ENCODE measurements at regions not wholly inside any gene's neighbourhood (a gene's known extent, or its start where the extent isn't known, plus 50 kb on each side); places are given as distances from the start of the nearest gene placed in this dataset.

DNA sequence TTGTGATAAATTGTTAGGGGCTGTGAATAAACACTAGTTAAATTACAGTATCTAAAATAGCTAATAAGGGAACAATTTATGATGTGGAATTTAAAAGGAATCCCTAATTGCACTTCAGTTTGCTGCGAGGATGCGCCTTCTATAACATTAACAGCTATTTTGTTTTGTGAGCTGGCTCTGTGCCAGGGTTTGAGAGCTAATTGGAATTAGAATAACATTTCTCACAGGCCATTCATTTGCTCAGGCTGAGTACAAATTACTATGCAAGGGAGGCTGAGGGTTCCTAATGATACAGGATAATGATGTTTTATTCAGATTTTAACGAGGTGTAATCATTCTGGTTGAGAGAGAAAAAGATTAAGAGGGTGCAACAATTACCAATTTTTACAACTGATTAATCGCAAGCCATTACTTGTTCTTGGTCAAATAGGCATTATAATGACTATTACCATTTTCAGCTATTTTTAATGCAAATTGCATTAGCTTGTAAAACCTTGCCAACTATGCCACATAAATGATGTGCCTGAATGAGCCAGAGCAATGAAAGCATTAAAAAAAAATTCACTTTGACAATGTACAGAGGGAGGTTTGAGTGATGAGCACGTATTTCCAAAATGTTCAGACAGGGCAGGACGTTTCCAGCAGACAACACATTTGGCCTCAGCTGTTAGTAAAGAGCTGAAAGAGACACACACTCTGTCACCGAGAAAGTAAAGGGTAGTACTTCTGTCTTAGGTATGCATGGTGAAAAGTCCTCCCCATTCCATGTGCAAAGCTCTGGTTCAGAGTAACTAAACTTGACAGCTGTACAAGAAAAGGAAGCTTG is 576.5 kb downstream of the TLE1 start:
- DNase-seq (ENCODE audit: low spot score) = no peak
- H3K4me3 Mint-ChIP-seq (ENCODE audit: unreplicated experiment) = no peak overlapping the region
- H3K27ac Mint-ChIP-seq (ENCODE audit: unreplicated experiment) = no peak overlapping the region
- no peak for TF ChIP-seq CTCF (IDR thresholded peaks at IDR 0.05)
- H3K27me3 Mint-ChIP-seq (ENCODE audit: low read depth) = no peaks in the 10 kb centered on the region
- H3K36me3 Mint-ChIP-seq (ENCODE audit: low read depth) = no peaks in the 10 kb centered on the region
- H3K4me1 Mint-ChIP-seq (ENCODE audit: low read depth) = peaks cover 4% of the 10 kb centered on the region
- no peaks in the 10 kb centered on the region for H3K9me3 Mint-ChIP-seq (ENCODE audit: low read depth)

- TF ChIP-seq CTCF (IDR thresholded peaks at IDR 0.05) = no peak
- no peaks in the 10 kb centered on the region for H3K9me3 Mint-ChIP-seq (ENCODE audit: low read depth)
Observed at GRCh38 chr9:81108821-81109220, 580.5 kb downstream of the TLE1 start.

GRCh38 chr9:81108391-81108790 is 581.0 kb downstream of the TLE1 start:
- H3K27ac Mint-ChIP-seq (ENCODE audit: unreplicated experiment) = no peak overlapping the region
- no peaks in the 10 kb centered on the region for H3K36me3 Mint-ChIP-seq (ENCODE audit: low read depth)
- TF ChIP-seq CTCF (IDR thresholded peaks at IDR 0.05) = no peak
- no peaks in the 10 kb centered on the region for H3K4me1 Mint-ChIP-seq (ENCODE audit: low read depth)
- no peak overlapping the region for H3K4me3 Mint-ChIP-seq (ENCODE audit: unreplicated experiment)
- no peaks in the 10 kb centered on the region for H3K9me3 Mint-ChIP-seq (ENCODE audit: low read depth)
- DNase-seq (ENCODE audit: low spot score) = no peak
- H3K27me3 Mint-ChIP-seq (ENCODE audit: low read depth) = no peaks in the 10 kb centered on the region

More at GRCh38 chr9:81108821-81109220, 580.5 kb downstream of the TLE1 start:
- no peak overlapping the region for H3K27ac Mint-ChIP-seq (ENCODE audit: unreplicated experiment)
- H3K4me3 Mint-ChIP-seq (ENCODE audit: unreplicated experiment) = no peak overlapping the region
- H3K36me3 Mint-ChIP-seq (ENCODE audit: low read depth) = no peaks in the 10 kb centered on the region
- H3K4me1 Mint-ChIP-seq (ENCODE audit: low read depth) = no peaks in the 10 kb centered on the region
- DNase-seq (ENCODE audit: low spot score) = no peak
- H3K27me3 Mint-ChIP-seq (ENCODE audit: low read depth) = no peaks in the 10 kb centered on the region

DNA sequence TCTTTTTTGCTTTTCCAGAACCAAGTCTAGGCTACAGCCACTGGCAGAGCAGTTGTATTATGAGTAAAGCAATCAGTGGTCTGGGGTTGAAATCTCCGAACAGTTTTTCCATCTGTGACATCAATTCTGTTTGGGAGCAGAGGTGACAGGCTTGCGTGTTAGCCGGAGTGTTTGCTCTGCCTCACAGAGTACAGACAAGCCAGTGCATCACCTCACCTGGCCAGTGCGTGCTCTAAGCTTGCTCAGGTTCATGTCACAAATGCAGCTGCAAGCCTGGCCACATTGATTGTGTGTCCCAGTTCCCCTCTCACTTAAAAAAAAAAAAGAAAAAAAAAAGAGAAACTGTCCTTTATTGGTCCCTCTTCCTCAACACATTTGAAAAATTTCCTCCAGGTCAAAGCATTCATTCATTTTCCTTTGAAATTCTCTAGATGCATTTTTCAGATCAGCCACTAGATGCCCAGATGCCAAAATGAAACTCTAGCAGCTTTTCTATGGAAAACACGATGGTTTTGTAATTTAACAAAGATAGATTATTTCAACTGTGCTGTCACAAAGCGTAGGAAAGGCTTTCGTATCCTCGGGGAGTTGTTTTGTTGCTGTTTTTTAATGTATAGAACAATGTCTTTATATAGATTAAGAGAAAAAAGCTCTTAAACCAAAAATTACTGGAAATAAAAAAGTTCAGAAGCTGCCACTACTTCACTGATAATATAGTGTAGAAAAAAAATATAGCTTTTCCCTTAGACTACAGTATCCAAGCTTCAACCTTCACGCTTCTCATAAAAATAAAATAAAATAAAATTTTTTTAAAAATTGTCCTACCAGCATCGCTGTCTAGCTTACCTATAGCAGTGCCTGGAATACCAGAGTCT is 585.5 kb downstream of the TLE1 start:
- H3K27ac Mint-ChIP-seq (ENCODE audit: unreplicated experiment) = no peak overlapping the region
- H3K4me1 Mint-ChIP-seq (ENCODE audit: low read depth) = peaks cover 4% of the 10 kb centered on the region
- H3K27me3 Mint-ChIP-seq (ENCODE audit: low read depth) = no peaks in the 10 kb centered on the region
- DNase-seq (ENCODE audit: low spot score) = no peak
- H3K4me3 Mint-ChIP-seq (ENCODE audit: unreplicated experiment) = no peak overlapping the region
- H3K9me3 Mint-ChIP-seq (ENCODE audit: low read depth) = peaks cover 13% of the 10 kb centered on the region
- peak; percentile 79 for TF ChIP-seq CTCF (IDR thresholded peaks at IDR 0.05)
- no peaks in the 10 kb centered on the region for H3K36me3 Mint-ChIP-seq (ENCODE audit: low read depth)

DNA sequence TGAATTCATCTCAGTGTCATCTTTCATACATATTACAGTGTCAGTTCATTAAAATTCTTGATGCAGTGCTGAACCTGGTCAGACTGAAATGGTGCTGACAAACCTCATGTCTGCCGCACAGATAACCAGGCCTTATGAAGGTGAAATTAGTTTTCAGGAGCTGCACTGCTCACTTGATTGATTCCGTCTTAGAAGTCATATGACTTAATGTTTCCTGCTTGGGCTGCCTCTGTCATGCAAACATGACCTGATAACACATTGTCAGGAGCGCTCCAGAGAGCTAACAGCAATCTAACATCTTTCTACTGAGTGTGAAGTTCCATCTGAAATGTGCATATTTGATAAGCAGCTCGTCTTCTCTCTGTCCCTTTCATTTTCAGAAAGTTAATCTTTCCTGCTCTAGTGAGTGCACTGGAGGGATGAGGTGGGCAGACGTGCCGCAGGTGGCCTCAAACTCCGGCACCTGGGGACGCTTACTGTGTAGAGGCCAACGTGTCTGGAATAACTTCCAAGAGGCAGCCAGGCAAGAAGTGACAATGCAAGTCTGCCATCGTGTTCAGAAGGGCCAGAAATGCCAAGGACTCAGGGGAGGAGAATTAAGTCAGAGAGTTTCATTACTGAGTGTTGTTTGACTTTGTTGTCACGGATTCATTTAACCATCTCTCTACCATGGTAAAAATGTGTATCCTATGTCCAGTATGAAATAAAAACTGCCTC is 592.1 kb downstream of the TLE1 start:
- no peak for DNase-seq (ENCODE audit: low spot score)
- peaks cover 26% of the 10 kb centered on the region for H3K9me3 Mint-ChIP-seq (ENCODE audit: low read depth)
- H3K36me3 Mint-ChIP-seq (ENCODE audit: low read depth) = peaks cover 5% of the 10 kb centered on the region
- H3K27ac Mint-ChIP-seq (ENCODE audit: unreplicated experiment) = no peak overlapping the region
- H3K4me3 Mint-ChIP-seq (ENCODE audit: unreplicated experiment) = no peak overlapping the region
- H3K27me3 Mint-ChIP-seq (ENCODE audit: low read depth) = no peaks in the 10 kb centered on the region
- TF ChIP-seq CTCF (IDR thresholded peaks at IDR 0.05) = no peak
- peaks cover 2% of the 10 kb centered on the region for H3K4me1 Mint-ChIP-seq (ENCODE audit: low read depth)

Data from chondrocyte (in vitro differentiated cells).